GM23338 (cell line): ENCODE measurements at regions not wholly inside any gene's neighbourhood (a gene's known extent, or its start where the extent isn't known, plus 50 kb on each side); places are given as distances from the start of the nearest gene placed in this dataset.

ENCODE experiments used
- ATAC-seq: fragments of 200-7000 bp; cut with Tn5 transposase; 3 replicates; pipeline ENCODE4 v1.9.1; 2020
- DNase-seq: peaks from one replicate; pipeline ENCODE4 v3.0.0-alpha.2; 2015; ENCODE audit warnings: low spot score
- H2AFZ ChIP-seq: fragments of 200-600 bp; sonication (generic); 2 replicates; pipeline ENCODE4 v1.8.0; 2016; ENCODE audit warnings: antibody characterized with exemption, mild to moderate bottlenecking, moderate library complexity
- H3F3A ChIP-seq: fragments of 200-600 bp; sonication (generic); replicated peaks from 2 replicates; pipeline ENCODE4 v1.8.0; 2017; ENCODE audit warnings: antibody characterized with exemption, mixed run types, low read depth
- H3K27ac ChIP-seq: fragments of 200-600 bp; sonication (generic); 2 replicates; pipeline ENCODE4 v1.6.1; 2016; ENCODE audit warnings: low read depth
- H3K27me3 ChIP-seq: fragments of 200-600 bp; sonication (generic); 2 replicates; pipeline ENCODE4 v1.8.0; 2016; ENCODE audit warnings: mild to moderate bottlenecking, mixed run types, moderate library complexity; ENCODE audit not compliant: insufficient read depth
- H3K36me3 ChIP-seq: fragments of 200-600 bp; sonication (generic); 2 replicates; pipeline ENCODE4 v1.8.0; 2016; ENCODE audit warnings: mild to moderate bottlenecking; ENCODE audit not compliant: insufficient read depth
- H3K4me1 ChIP-seq: fragments of 200-600 bp; sonication (generic); 2 replicates; pipeline ENCODE4 v1.8.0; 2016; ENCODE audit warnings: mild to moderate bottlenecking, moderate library complexity; ENCODE audit not compliant: insufficient read depth
- H3K4me2 ChIP-seq: fragments of 200-600 bp; sonication (generic); 2 replicates; pipeline ENCODE4 v1.7.1; 2017; ENCODE audit warnings: mixed run types
- H3K4me3 ChIP-seq: fragments of 200-600 bp; sonication (generic); 2 replicates; pipeline ENCODE4 v1.6.1; 2016; ENCODE audit warnings: mixed run types
- H3K79me2 ChIP-seq: fragments of 200-600 bp; sonication (generic); replicated peaks from 2 replicates; pipeline ENCODE4 v1.8.0; 2017; ENCODE audit warnings: mild to moderate bottlenecking; ENCODE audit not compliant: insufficient read depth
- H3K9me2 ChIP-seq: fragments of 200-600 bp; sonication (generic); 2 replicates; pipeline ENCODE4 v1.8.0; 2017; ENCODE audit not compliant: insufficient read depth
- H4K20me1 ChIP-seq: fragments of 200-600 bp; sonication (generic); replicated peaks from 2 replicates; pipeline ENCODE4 v1.8.0; 2017; ENCODE audit warnings: mild to moderate bottlenecking; ENCODE audit not compliant: insufficient read depth
- H3K27ac Mint-ChIP-seq: 2 replicates; pipeline ENCODE4 v1.8.0; 2020; ENCODE audit warnings: inconsistent platforms, mild to moderate bottlenecking, moderate library complexity, mixed read lengths
- H3K27me3 Mint-ChIP-seq: 3 replicates; pipeline ENCODE4 v1.8.0; 2022; ENCODE audit warnings: low read depth, mild to moderate bottlenecking, moderate library complexity, mixed read lengths, inconsistent platforms; ENCODE audit not compliant: insufficient read depth, poor library complexity
- H3K36me3 Mint-ChIP-seq: 3 replicates; pipeline ENCODE4 v1.8.0; 2021; ENCODE audit warnings: low read depth, mild to moderate bottlenecking, inconsistent platforms, moderate library complexity, mixed read lengths
- H3K4me1 Mint-ChIP-seq: 3 replicates; pipeline ENCODE4 v1.8.0; 2020; ENCODE audit warnings: mild to moderate bottlenecking, inconsistent platforms, mixed read lengths
- H3K4me3 Mint-ChIP-seq: 3 replicates; pipeline ENCODE4 v1.8.0; 2021; ENCODE audit warnings: moderate library complexity, mild to moderate bottlenecking, inconsistent platforms, mixed read lengths
- H3K9me3 Mint-ChIP-seq: 3 replicates; pipeline ENCODE4 v1.8.0; 2020; ENCODE audit warnings: moderate library complexity, mild to moderate bottlenecking, inconsistent platforms, mixed read lengths
- ETS1 ChIP-seq: IDR thresholded peaks from 2 replicates; pipeline ENCODE4 v1.6.1; 2016; ENCODE audit warnings: antibody characterized with exemption
- EZH2phosphoT487 ChIP-seq: fragments of 200-600 bp; sonication (generic); IDR thresholded peaks from one replicate; pipeline ENCODE4 v1.8.1; 2018; ENCODE audit warnings: antibody characterized with exemption; ENCODE audit not compliant: unreplicated experiment
- JUNB ChIP-seq: IDR thresholded peaks from one replicate; pipeline ENCODE4 v1.6.1; 2016; ENCODE audit warnings: antibody characterized with exemption; ENCODE audit not compliant: unreplicated experiment
- NANOG ChIP-seq: IDR thresholded peaks from 2 replicates; pipeline ENCODE4 v1.6.1; 2016; ENCODE audit warnings: antibody characterized with exemption, borderline replicate concordance
- ZNF331 ChIP-seq: fragments of 250-450 bp; sonication (Bioruptor Pico); IDR thresholded peaks from 2 replicates; pipeline ENCODE4 v1.5.0; 2020; ENCODE audit warnings: low read depth, mild to moderate bottlenecking, moderate library complexity
- ZNF462 ChIP-seq: fragments of 250-450 bp; sonication (Bioruptor Pico); IDR thresholded peaks from 2 replicates; pipeline ENCODE4 v1.5.0; 2020; ENCODE audit warnings: mild to moderate bottlenecking, moderate library complexity
- TF ChIP-seq, protein P1 (sequence below), 2 experiments: fragments of 200-600 bp in 1 of 2; sonication (generic) in 1 of 2; conservative IDR thresholded peaks; 2 replicates each; pipeline versions ENCODE4 v1.5.1 to v1.6.1; 2016 to 2017; ENCODE audit warnings: antibody characterized with exemption in 2 of 2, low read depth in 2 of 2, mild to moderate bottlenecking in 2 of 2, moderate library complexity in 1 of 2

DNA sequence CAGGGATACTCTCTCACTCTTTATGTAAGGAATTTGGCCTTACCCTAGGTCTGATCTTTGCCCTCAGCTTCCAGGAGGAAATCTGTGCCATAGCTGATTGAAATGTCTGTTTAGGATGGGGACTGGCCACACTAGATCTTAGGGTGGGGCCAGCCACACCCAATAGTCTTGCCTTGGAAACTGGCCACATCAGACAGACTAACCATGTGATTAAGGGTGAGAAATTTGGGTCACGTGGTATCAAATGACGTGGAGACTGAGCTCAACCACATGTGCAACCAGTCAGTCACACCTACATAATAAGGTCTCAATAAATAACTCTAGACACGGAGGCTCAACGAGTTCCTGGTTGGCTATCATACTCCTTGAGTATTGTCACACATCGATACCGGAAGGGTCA lies 113.5 kb downstream of the CNTN3 start:
- Mint-ChIP-seq H3K36me3 (no peaks in the 10 kb centered on the region), H3K4me1 (no peaks in the 10 kb centered on the region), H3K27me3 (no peaks in the 10 kb centered on the region), H3K27ac (peak overlapping the region; percentile 80; the same call in 1 of the 2 replicates), H3K9me3 (no peaks in the 10 kb centered on the region), H3K4me3 (no peak overlapping the region)
- no peaks in the 10 kb centered on the region for H3F3A ChIP-seq
- H3K36me3 ChIP-seq, result no peaks in the 10 kb centered on the region
- no peak overlapping the region for H3K27ac ChIP-seq
- H2AFZ ChIP-seq, result no peak overlapping the region
- H3K9me2 ChIP-seq, result no peaks in the 10 kb centered on the region
- DNase-seq, result no peak
- no peaks in the 10 kb centered on the region for H3K27me3 ChIP-seq
- TF ChIP-seq ETS1, result no peak
- TF ChIP-seq, protein P1, sequence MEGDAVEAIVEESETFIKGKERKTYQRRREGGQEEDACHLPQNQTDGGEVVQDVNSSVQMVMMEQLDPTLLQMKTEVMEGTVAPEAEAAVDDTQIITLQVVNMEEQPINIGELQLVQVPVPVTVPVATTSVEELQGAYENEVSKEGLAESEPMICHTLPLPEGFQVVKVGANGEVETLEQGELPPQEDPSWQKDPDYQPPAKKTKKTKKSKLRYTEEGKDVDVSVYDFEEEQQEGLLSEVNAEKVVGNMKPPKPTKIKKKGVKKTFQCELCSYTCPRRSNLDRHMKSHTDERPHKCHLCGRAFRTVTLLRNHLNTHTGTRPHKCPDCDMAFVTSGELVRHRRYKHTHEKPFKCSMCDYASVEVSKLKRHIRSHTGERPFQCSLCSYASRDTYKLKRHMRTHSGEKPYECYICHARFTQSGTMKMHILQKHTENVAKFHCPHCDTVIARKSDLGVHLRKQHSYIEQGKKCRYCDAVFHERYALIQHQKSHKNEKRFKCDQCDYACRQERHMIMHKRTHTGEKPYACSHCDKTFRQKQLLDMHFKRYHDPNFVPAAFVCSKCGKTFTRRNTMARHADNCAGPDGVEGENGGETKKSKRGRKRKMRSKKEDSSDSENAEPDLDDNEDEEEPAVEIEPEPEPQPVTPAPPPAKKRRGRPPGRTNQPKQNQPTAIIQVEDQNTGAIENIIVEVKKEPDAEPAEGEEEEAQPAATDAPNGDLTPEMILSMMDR (conservative IDR thresholded peaks at IDR 0.05; ENCODE audit: low read depth in 2 of 2), result no peak
- TF ChIP-seq EZH2phosphoT487, result no peak
- no peak overlapping the region for H3K4me2 ChIP-seq
- H3K4me3 ChIP-seq, result no peak overlapping the region
- no peaks in the 10 kb centered on the region for H4K20me1 ChIP-seq
- no peaks in the 10 kb centered on the region for H3K79me2 ChIP-seq
- ATAC-seq, result no peak
- H3K4me1 ChIP-seq, result no peaks in the 10 kb centered on the region

- Histone ChIP-seq H3F3A (no peaks in the 10 kb centered on the region), H3K79me2 (no peaks in the 10 kb centered on the region), H3K9me2 (no peaks in the 10 kb centered on the region), H2AFZ (no peak overlapping the region), H3K4me3 (no peak overlapping the region), H3K36me3 (no peaks in the 10 kb centered on the region), H3K27me3 (no peaks in the 10 kb centered on the region), H3K27ac (no peak overlapping the region), H4K20me1 (no peaks in the 10 kb centered on the region), H3K4me2 (no peak overlapping the region), H3K4me1 (no peaks in the 10 kb centered on the region)
- H3K27ac Mint-ChIP-seq, result no peak overlapping the region; the same call in 1 of the 2 replicates
- DNase-seq, result no peak
- no peaks in the 10 kb centered on the region for H3K9me3 Mint-ChIP-seq
- no peak for TF ChIP-seq ZNF331 (CRISPR knock-in tag)
- TF ChIP-seq, protein P1 (conservative IDR thresholded peaks at IDR 0.05; ENCODE audit: low read depth in 2 of 2), result no peak
- TF ChIP-seq ZNF462 (CRISPR knock-in tag), result no peak
- TF ChIP-seq JUNB, result no peak
- TF ChIP-seq NANOG, result no peak
- H3K27me3 Mint-ChIP-seq, result no peaks in the 10 kb centered on the region
- H3K4me3 Mint-ChIP-seq, result no peak overlapping the region
- H3K4me1 Mint-ChIP-seq, result no peaks in the 10 kb centered on the region
- ATAC-seq, result no peak
- no peaks in the 10 kb centered on the region for H3K36me3 Mint-ChIP-seq
Observed at GRCh38 chr3:74500257-74500656, 114.2 kb downstream of the CNTN3 start.
